Rectal smooth muscle tissue (tissue), 1 donor: ENCODE measurements at regions not wholly inside any gene's neighbourhood (a gene's known extent, or its start where the extent isn't known, plus 50 kb on each side); places are given as distances from the start of the nearest gene placed in this dataset.

Experiments used
- H3K27ac ChIP-seq: one replicate; pipeline ENCODE4 v1.7.0; 2013; ENCODE audit warnings: low read depth, low read length, inconsistent platforms
- H3K27me3 ChIP-seq: one replicate; pipeline ENCODE4 v1.7.0; 2013; ENCODE audit warnings: low read length; ENCODE audit not compliant: control insufficient read depth, insufficient read depth
- H3K36me3 ChIP-seq: one replicate; pipeline ENCODE4 v1.7.0; 2013; ENCODE audit warnings: low read length; ENCODE audit not compliant: control insufficient read depth, insufficient read depth
- H3K4me1 ChIP-seq: one replicate; pipeline ENCODE4 v1.7.0; 2013; ENCODE audit warnings: low read length; ENCODE audit not compliant: control insufficient read depth, insufficient read depth
- H3K4me3 ChIP-seq: one replicate; pipeline ENCODE4 v1.7.0; 2013; ENCODE audit warnings: low read length
- H3K9ac ChIP-seq: one replicate; pipeline ENCODE4 v1.7.0; 2013; ENCODE audit warnings: low read length

GRCh38 chr12:45623221-45623620 lies 106.3 kb upstream of the ARID2 start:
- H3K27ac ChIP-seq, result no peak overlapping the region
- no peaks in the 10 kb centered on the region for H3K4me1 ChIP-seq
- H3K9ac ChIP-seq, result no peak overlapping the region
- H3K4me3 ChIP-seq, result no peak overlapping the region
- H3K27me3 ChIP-seq, result no peaks in the 10 kb centered on the region
- no peaks in the 10 kb centered on the region for H3K36me3 ChIP-seq

- Histone ChIP-seq H3K9ac (no peak overlapping the region), H3K4me1 (no peaks in the 10 kb centered on the region), H3K36me3 (no peaks in the 10 kb centered on the region), H3K27me3 (no peaks in the 10 kb centered on the region), H3K4me3 (no peak overlapping the region), H3K27ac (no peak overlapping the region)
Measured at GRCh38 chr12:45623940-45624339, 105.6 kb upstream of the ARID2 start.

- H3K27me3 ChIP-seq, result no peaks in the 10 kb centered on the region
- no peak overlapping the region for H3K4me3 ChIP-seq
- no peaks in the 10 kb centered on the region for H3K4me1 ChIP-seq
- no peak overlapping the region for H3K9ac ChIP-seq
- H3K27ac ChIP-seq, result no peak overlapping the region
- H3K36me3 ChIP-seq, result no peaks in the 10 kb centered on the region
Measured at GRCh38 chr12:45626965-45627364, 102.5 kb upstream of the ARID2 start.

GRCh38 chr12:45627407-45628069 lies 102.0 kb upstream of the ARID2 start:
- no peaks in the 10 kb centered on the region for H3K27me3 ChIP-seq
- no peaks in the 10 kb centered on the region for H3K36me3 ChIP-seq
- H3K4me1 ChIP-seq, result no peaks in the 10 kb centered on the region
- no peak overlapping the region for H3K27ac ChIP-seq
- no peak overlapping the region for H3K9ac ChIP-seq
- H3K4me3 ChIP-seq, result no peak overlapping the region

- Histone ChIP-seq H3K36me3 (no peaks in the 10 kb centered on the region), H3K4me3 (no peak overlapping the region), H3K4me1 (no peaks in the 10 kb centered on the region), H3K9ac (no peak overlapping the region), H3K27ac (no peak overlapping the region), H3K27me3 (no peaks in the 10 kb centered on the region)
Measured at GRCh38 chr12:45629292-45629691, 100.2 kb upstream of the ARID2 start.

GRCh38 chr12:45633733-45634132 lies 95.8 kb upstream of the ARID2 start:
- Histone ChIP-seq H3K9ac (no peak overlapping the region), H3K4me1 (no peaks in the 10 kb centered on the region), H3K4me3 (no peak overlapping the region), H3K27me3 (no peaks in the 10 kb centered on the region), H3K36me3 (no peaks in the 10 kb centered on the region), H3K27ac (no peak overlapping the region)

- Histone ChIP-seq H3K27me3 (no peaks in the 10 kb centered on the region), H3K4me1 (no peaks in the 10 kb centered on the region)
Measured at GRCh38 chr12:45634273-45634917, 95.1 kb upstream of the ARID2 start.

GRCh38 chr12:45637242-45637641 lies 92.3 kb upstream of the ARID2 start:
- Histone ChIP-seq H3K9ac (no peak overlapping the region), H3K27me3 (no peaks in the 10 kb centered on the region), H3K36me3 (no peaks in the 10 kb centered on the region), H3K27ac (no peak overlapping the region), H3K4me3 (no peak overlapping the region), H3K4me1 (no peaks in the 10 kb centered on the region)

More at GRCh38 chr12:45634273-45634917, 95.1 kb upstream of the ARID2 start:
- Histone ChIP-seq H3K4me3 (no peak overlapping the region), H3K27ac (no peak overlapping the region), H3K36me3 (no peaks in the 10 kb centered on the region), H3K9ac (no peak overlapping the region)

GRCh38 chr12:45637706-45638105 lies 91.8 kb upstream of the ARID2 start:
- Histone ChIP-seq H3K27me3 (no peaks in the 10 kb centered on the region), H3K9ac (no peak overlapping the region), H3K36me3 (no peaks in the 10 kb centered on the region), H3K27ac (no peak overlapping the region), H3K4me1 (no peaks in the 10 kb centered on the region), H3K4me3 (no peak overlapping the region)

GRCh38 chr12:45638386-45638785 lies 91.1 kb upstream of the ARID2 start:
- Histone ChIP-seq H3K4me3 (no peak overlapping the region), H3K9ac (no peak overlapping the region), H3K27ac (no peak overlapping the region), H3K4me1 (no peaks in the 10 kb centered on the region), H3K36me3 (no peaks in the 10 kb centered on the region), H3K27me3 (no peaks in the 10 kb centered on the region)

- H3K27ac ChIP-seq, result no peak overlapping the region
- no peaks in the 10 kb centered on the region for H3K36me3 ChIP-seq
Measured at GRCh38 chr12:45644541-45644940, 85.0 kb upstream of the ARID2 start.

GRCh38 chr12:45646851-45647581 lies 82.5 kb upstream of the ARID2 start:
- H3K27ac ChIP-seq, result no peak overlapping the region
- no peak overlapping the region for H3K9ac ChIP-seq

More at GRCh38 chr12:45644541-45644940, 85.0 kb upstream of the ARID2 start:
- no peak overlapping the region for H3K4me3 ChIP-seq
- H3K27me3 ChIP-seq, result no peaks in the 10 kb centered on the region
- no peaks in the 10 kb centered on the region for H3K4me1 ChIP-seq
- H3K9ac ChIP-seq, result no peak overlapping the region

More at GRCh38 chr12:45646851-45647581, 82.5 kb upstream of the ARID2 start:
- Histone ChIP-seq H3K4me3 (no peak overlapping the region), H3K4me1 (no peaks in the 10 kb centered on the region), H3K27me3 (no peaks in the 10 kb centered on the region), H3K36me3 (no peaks in the 10 kb centered on the region)
